Astrocyte of the spinal cord (primary cell): ENCODE measurements at regions not wholly inside any gene's neighbourhood (a gene's known extent, or its start where the extent isn't known, plus 50 kb on each side); places are given as distances from the start of the nearest gene placed in this dataset.

Source experiments
- DNase-seq: peaks from one replicate; pipeline ENCODE4 v3.0.0; 2011; ENCODE audit warnings: low read depth, low spot score
- H3K4me3 ChIP-seq: 2 replicates; pipeline ENCODE4 v1.5.1; 2011; ENCODE audit warnings: low read depth, mild to moderate bottlenecking, low read length, moderate library complexity
- in situ Hi-C: cut with HindIII; loops from 2 replicates; pipeline ENCODE4 v1.10.0; 2017; ENCODE audit warnings: low sequenced_read_pairs
- TF ChIP-seq, protein P1 (sequence below): IDR thresholded peaks from 2 replicates; pipeline ENCODE4 v1.5.1; 2012; ENCODE audit warnings: low read depth, mild to moderate bottlenecking, low read length, inconsistent platforms

DNA sequence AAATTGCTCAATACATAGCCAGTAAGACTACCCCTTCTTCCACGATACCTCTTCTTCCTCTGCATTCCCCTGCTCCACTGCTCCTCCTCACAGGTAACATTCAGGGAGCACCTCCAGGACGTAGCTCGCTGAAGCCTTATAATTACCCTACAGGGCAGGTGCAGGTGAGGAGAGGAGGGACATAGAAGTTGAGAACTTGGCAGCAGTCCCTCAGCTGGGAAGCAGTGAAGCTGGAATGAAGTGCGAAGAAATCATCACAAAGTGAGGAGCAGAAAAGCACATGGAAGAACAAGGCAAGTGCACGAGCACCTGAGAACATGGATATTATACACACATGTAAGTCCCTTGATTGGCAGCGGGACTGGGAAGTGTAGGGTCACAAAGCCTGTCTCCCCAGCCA is 118.2 kb downstream of the HSD17B3 start:
- no peak overlapping the region for H3K4me3 ChIP-seq
- in situ Hi-C loops: no loop called here
- no peak for DNase-seq
- TF ChIP-seq, protein P1, sequence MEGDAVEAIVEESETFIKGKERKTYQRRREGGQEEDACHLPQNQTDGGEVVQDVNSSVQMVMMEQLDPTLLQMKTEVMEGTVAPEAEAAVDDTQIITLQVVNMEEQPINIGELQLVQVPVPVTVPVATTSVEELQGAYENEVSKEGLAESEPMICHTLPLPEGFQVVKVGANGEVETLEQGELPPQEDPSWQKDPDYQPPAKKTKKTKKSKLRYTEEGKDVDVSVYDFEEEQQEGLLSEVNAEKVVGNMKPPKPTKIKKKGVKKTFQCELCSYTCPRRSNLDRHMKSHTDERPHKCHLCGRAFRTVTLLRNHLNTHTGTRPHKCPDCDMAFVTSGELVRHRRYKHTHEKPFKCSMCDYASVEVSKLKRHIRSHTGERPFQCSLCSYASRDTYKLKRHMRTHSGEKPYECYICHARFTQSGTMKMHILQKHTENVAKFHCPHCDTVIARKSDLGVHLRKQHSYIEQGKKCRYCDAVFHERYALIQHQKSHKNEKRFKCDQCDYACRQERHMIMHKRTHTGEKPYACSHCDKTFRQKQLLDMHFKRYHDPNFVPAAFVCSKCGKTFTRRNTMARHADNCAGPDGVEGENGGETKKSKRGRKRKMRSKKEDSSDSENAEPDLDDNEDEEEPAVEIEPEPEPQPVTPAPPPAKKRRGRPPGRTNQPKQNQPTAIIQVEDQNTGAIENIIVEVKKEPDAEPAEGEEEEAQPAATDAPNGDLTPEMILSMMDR: no peak

DNA sequence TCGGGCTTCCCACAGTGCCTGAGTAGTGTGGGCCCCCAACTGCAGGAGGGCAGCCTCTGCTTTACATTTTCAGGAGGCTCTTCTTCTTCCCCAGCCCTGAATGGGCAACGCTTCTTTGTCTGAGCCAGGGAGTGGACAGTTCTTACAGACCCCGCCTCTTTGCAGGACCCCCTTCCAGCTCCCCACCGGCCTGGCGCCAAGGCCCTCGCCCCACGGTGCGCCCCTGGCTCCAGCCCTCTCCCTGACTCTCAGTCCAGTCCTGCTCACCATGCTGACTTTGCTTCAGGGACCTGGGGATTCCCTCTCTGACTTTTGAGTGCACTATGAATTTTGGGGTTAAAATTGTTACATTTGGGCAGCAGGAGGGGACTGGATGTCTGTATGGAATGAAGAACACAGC is 123.8 kb downstream of the HSD17B3 start:
- DNase-seq: no peak
- TF ChIP-seq, protein P1: no peak
- H3K4me3 ChIP-seq: no peak overlapping the region
- in situ Hi-C loops: no loop called here

DNA sequence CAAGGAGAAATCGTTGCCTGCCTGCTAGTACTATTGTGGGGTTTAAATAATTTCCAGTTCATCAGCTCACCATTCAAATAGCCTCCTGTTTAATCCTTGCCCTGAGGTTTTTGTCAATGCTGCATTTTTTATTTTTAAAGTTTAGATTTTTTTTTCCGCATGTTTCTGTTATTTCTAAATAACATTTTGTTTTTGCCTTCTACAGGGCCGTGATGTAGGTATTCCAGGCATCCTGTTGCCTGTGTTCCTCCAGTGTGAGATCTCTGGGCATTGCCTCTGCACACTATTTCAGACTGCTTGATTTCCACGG is 124.3 kb downstream of the HSD17B3 start:
- H3K4me3 ChIP-seq: no peak overlapping the region
- no peak for DNase-seq
- TF ChIP-seq, protein P1: no peak
- in situ Hi-C loops: no loop called here

DNA sequence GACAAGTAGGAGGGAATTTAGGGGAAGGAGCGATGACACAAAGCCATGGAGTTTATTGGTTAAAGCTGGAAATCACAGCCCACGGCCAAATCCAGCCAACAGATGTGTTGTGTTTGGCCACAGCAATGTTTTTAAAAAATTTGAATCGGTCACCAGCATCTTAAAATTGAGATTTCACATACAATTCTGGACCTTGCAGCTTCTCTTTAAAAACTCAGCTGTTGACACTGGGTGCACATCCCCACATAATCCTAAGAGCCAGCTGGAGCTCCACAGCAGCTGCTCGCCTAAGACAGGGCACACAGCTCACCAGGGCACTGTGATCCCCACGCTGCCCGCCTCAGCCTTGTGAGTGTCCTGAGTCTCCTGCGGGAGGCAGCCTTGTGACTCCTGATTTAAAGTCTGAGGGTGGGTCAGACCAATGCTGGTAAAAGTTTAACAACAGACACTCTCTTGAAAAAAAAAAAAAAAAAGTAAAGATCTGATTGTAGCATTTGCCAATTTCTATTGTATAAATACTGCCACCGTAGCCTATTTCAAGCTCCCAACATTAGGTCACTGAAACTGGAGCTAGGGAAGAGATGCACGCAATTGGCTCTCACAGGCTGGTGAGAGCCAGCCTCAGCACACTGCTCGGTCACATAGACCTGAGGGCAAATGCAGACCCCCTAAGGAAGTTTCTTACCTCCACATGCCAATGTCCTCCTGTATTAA is 124.8 kb downstream of the HSD17B3 start:
- in situ Hi-C loops: no loop called here
- TF ChIP-seq, protein P1: no peak
- no peak overlapping the region for H3K4me3 ChIP-seq
- DNase-seq: no peak

DNA sequence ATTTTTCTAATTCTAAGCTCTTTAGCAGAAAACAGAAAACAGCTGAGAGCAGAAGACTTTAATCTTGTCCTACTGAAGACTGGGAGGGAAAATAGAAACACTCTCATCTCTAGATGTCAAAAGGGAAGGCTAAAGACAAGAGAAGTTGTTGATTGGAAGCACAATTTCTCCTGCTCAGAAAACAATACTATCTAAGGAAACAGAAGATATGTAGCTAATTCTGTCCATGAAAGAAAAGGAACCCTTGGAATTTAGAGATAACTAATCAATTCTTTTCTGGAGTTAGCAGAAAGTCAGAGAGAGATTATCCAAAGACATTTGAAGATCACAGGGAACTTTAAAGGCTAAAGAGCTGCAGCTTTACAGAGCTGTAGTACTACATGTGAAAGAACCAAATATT is 126.2 kb downstream of the HSD17B3 start:
- in situ Hi-C loops: no loop called here
- DNase-seq: no peak
- TF ChIP-seq, protein P1: no peak
- H3K4me3 ChIP-seq: no peak overlapping the region

DNA sequence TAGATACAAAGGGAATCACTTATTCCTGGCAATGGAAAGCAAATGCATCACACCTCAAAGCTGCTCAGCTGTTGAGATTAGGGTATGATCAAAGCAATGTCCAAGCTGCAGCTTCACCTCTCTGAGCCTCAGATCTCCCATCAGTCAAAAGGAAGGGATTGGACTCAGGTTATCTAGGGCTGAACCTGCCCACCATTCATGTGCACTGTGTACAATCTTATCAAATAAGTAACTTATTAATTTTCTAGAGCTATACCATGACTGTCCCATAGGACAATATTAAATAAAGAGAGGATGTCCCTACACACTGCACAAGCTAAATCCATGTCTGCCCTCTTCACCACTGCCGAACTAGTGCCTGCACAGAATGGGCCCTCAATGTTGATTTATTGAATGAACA is 127.0 kb downstream of the HSD17B3 start:
- H3K4me3 ChIP-seq: no peak overlapping the region
- DNase-seq: no peak
- TF ChIP-seq, protein P1: no peak
- in situ Hi-C loops: no loop called here

DNA sequence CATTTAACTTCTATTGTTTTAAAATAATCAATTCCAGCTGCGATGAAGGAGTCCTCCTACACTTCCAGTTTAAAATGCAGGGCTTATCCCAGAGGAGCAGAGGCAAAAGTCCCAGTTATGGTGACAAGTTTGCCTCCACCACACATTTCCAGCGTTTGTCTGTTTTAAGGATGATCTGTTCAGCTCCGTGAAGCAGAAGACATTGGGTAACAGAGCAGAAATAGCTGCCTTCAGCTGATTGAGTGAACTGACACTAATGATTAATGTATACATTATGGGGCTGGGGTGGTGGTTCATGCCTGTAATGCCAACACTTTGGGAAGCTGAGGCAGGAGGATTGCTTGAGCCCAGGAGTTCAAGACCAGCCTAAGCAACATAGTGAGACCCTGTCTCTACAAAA is 127.6 kb downstream of the HSD17B3 start:
- TF ChIP-seq, protein P1: no peak
- no peak overlapping the region for H3K4me3 ChIP-seq
- in situ Hi-C loops: no loop called here
- no peak for DNase-seq
